Effector memory CD8-positive, alpha-beta T cell (primary cell): ENCODE measurements at regions not wholly inside any gene's neighbourhood (a gene's known extent, or its start where the extent isn't known, plus 50 kb on each side); places are given as distances from the start of the nearest gene placed in this dataset.

ENCODE experiments used
- ATAC-seq: fragments of 150-1000 bp; cut with Tn5 transposase; replicated peaks from 2 replicates; pipeline ENCODE4 v1.10.0; 2021; ENCODE audit warnings: mild to moderate bottlenecking, moderate library complexity
- DNase-seq, 3 experiments: peaks; one replicate each; pipeline ENCODE4 v3.0.0; 2021
- H3K27ac Mint-ChIP-seq, 2 donors: one replicate each; pipeline ENCODE4 v1.8.0; 2022; ENCODE audit warnings: mild to moderate bottlenecking in 2 of 2, mixed read lengths in 2 of 2, moderate library complexity in 2 of 2
- H3K27me3 Mint-ChIP-seq, 2 donors: one replicate each; pipeline ENCODE4 v1.8.0; 2022; ENCODE audit warnings: mixed read lengths in 2 of 2
- H3K36me3 Mint-ChIP-seq: one replicate; pipeline ENCODE4 v1.8.0; 2022; ENCODE audit warnings: mild to moderate bottlenecking, moderate library complexity, mixed read lengths; ENCODE audit not compliant: insufficient read depth
- H3K4me1 Mint-ChIP-seq, 2 donors: one replicate each; pipeline ENCODE4 v1.8.0; 2022; ENCODE audit warnings: low read depth in 2 of 2, mixed read lengths in 2 of 2
- H3K4me3 Mint-ChIP-seq, 2 donors: one replicate each; pipeline ENCODE4 v1.8.0; 2022; ENCODE audit warnings: mild to moderate bottlenecking in 2 of 2, mixed read lengths in 2 of 2, moderate library complexity in 2 of 2
- H3K9me3 Mint-ChIP-seq, 2 donors: one replicate each; pipeline ENCODE4 v1.8.0; 2022; ENCODE audit warnings: mixed read lengths in 2 of 2

GRCh38 chr1:220992705-220993052 lies 113.4 kb downstream of the HLX start:
- no peak for ATAC-seq
- no peak for DNase-seq
- Mint-ChIP-seq H3K27ac (no peak overlapping the region), H3K27me3 (no peaks in the 10 kb centered on the region), H3K4me1 (no peaks in the 10 kb centered on the region), H3K9me3 (peaks cover 0 to 8% of the 10 kb centered on the region in 2 donors), H3K4me3 (no peak overlapping the region), H3K36me3 (peaks cover 3% of the 10 kb centered on the region)

GRCh38 chr1:220994671-220995070 lies 115.4 kb downstream of the HLX start:
- peaks cover 3% of the 10 kb centered on the region for H3K36me3 Mint-ChIP-seq
- ATAC-seq (no peak), DNase-seq (no peak)
- no peak overlapping the region for H3K4me3 Mint-ChIP-seq
- no peak overlapping the region for H3K27ac Mint-ChIP-seq
- H3K4me1 Mint-ChIP-seq, result no peaks in the 10 kb centered on the region
- peaks cover 0 to 5% of the 10 kb centered on the region in 2 donors for H3K9me3 Mint-ChIP-seq
- H3K27me3 Mint-ChIP-seq, result no peaks in the 10 kb centered on the region

- Mint-ChIP-seq H3K27ac (no peak overlapping the region), H3K27me3 (no peaks in the 10 kb centered on the region), H3K4me3 (no peak overlapping the region), H3K36me3 (peaks cover 3% of the 10 kb centered on the region), H3K4me1 (no peaks in the 10 kb centered on the region), H3K9me3 (peaks cover 0 to 3% of the 10 kb centered on the region in 2 donors)
- no peak for ATAC-seq
- no peak for DNase-seq
Measured at GRCh38 chr1:220997791-220998190, 118.5 kb downstream of the HLX start.

- Mint-ChIP-seq H3K9me3 (peaks cover 0 to 3% of the 10 kb centered on the region in 2 donors), H3K4me1 (no peaks in the 10 kb centered on the region), H3K27ac (no peak overlapping the region), H3K36me3 (no peaks in the 10 kb centered on the region), H3K27me3 (no peaks in the 10 kb centered on the region), H3K4me3 (no peak overlapping the region)
- ATAC-seq (no peak), DNase-seq (no peak)
Measured at GRCh38 chr1:220999872-221000863, 120.9 kb downstream of the HLX start.

GRCh38 chr1:221001167-221001566 lies 121.9 kb downstream of the HLX start:
- ATAC-seq (no peak), DNase-seq (no peak)
- Mint-ChIP-seq H3K27ac (no peak overlapping the region), H3K9me3 (peaks cover 0 to 3% of the 10 kb centered on the region in 2 donors), H3K4me1 (no peaks in the 10 kb centered on the region), H3K36me3 (no peaks in the 10 kb centered on the region), H3K27me3 (no peaks in the 10 kb centered on the region), H3K4me3 (no peak overlapping the region)

- no peaks in the 10 kb centered on the region for H3K9me3 Mint-ChIP-seq
- H3K27ac Mint-ChIP-seq, result no peak overlapping the region
- DNase-seq, result no peak
- no peak for ATAC-seq
- no peaks in the 10 kb centered on the region for H3K36me3 Mint-ChIP-seq
- no peaks in the 10 kb centered on the region for H3K27me3 Mint-ChIP-seq
- no peaks in the 10 kb centered on the region for H3K4me1 Mint-ChIP-seq
- H3K4me3 Mint-ChIP-seq, result no peak overlapping the region
Measured at GRCh38 chr1:221002601-221003000, 123.4 kb downstream of the HLX start.

GRCh38 chr1:221011145-221011544 lies 131.9 kb downstream of the HLX start:
- Mint-ChIP-seq H3K4me1 (peaks cover 0 to 2% of the 10 kb centered on the region in 2 donors), H3K27me3 (no peaks in the 10 kb centered on the region), H3K36me3 (no peaks in the 10 kb centered on the region), H3K27ac (no peak overlapping the region), H3K9me3 (peaks cover 0 to 2% of the 10 kb centered on the region in 2 donors), H3K4me3 (no peak overlapping the region)
- DNase-seq (no peak), ATAC-seq (no peak)

- DNase-seq (no peak), ATAC-seq (no peak)
- no peaks in the 10 kb centered on the region for H3K27me3 Mint-ChIP-seq
- no peak overlapping the region for H3K27ac Mint-ChIP-seq
- H3K9me3 Mint-ChIP-seq, result peaks cover 0 to 2% of the 10 kb centered on the region in 2 donors
- H3K4me1 Mint-ChIP-seq, result peaks cover 0 to 2% of the 10 kb centered on the region in 2 donors
- H3K4me3 Mint-ChIP-seq, result no peak overlapping the region
- H3K36me3 Mint-ChIP-seq, result no peaks in the 10 kb centered on the region
Measured at GRCh38 chr1:221012120-221012519, 132.9 kb downstream of the HLX start.

GRCh38 chr1:221013691-221014660 lies 134.7 kb downstream of the HLX start:
- Mint-ChIP-seq H3K36me3 (no peaks in the 10 kb centered on the region), H3K4me1 (peaks cover 0 to 2% of the 10 kb centered on the region in 2 donors), H3K27ac (no peak overlapping the region), H3K9me3 (peaks cover 0 to 3% of the 10 kb centered on the region in 2 donors), H3K27me3 (no peaks in the 10 kb centered on the region), H3K4me3 (no peak overlapping the region)
- ATAC-seq (no peak), DNase-seq (no peak)

- Mint-ChIP-seq H3K4me1 (peaks cover 0 to 2% of the 10 kb centered on the region in 2 donors), H3K9me3 (peaks cover 0 to 3% of the 10 kb centered on the region in 2 donors), H3K4me3 (no peak overlapping the region), H3K36me3 (no peaks in the 10 kb centered on the region), H3K27me3 (no peaks in the 10 kb centered on the region), H3K27ac (no peak overlapping the region)
- ATAC-seq (no peak), DNase-seq (no peak)
Measured at GRCh38 chr1:221015159-221015790, 136.0 kb downstream of the HLX start.

- Mint-ChIP-seq H3K9me3 (peaks cover 0 to 5% of the 10 kb centered on the region in 2 donors), H3K4me1 (peaks cover 0 to 2% of the 10 kb centered on the region in 2 donors), H3K27ac (no peak overlapping the region), H3K27me3 (no peaks in the 10 kb centered on the region), H3K36me3 (no peaks in the 10 kb centered on the region), H3K4me3 (no peak overlapping the region)
- ATAC-seq (no peak), DNase-seq (no peak)
Measured at GRCh38 chr1:221016751-221017150, 137.5 kb downstream of the HLX start.

GRCh38 chr1:221018414-221018813 lies 139.2 kb downstream of the HLX start:
- no peak for ATAC-seq
- Mint-ChIP-seq H3K27me3 (no peaks in the 10 kb centered on the region), H3K4me1 (peaks cover 0 to 2% of the 10 kb centered on the region in 2 donors), H3K4me3 (no peak overlapping the region), H3K27ac (no peak overlapping the region), H3K9me3 (peaks cover 0 to 5% of the 10 kb centered on the region in 2 donors), H3K36me3 (no peaks in the 10 kb centered on the region)
- DNase-seq, result no peak

GRCh38 chr1:221022331-221022730 lies 143.1 kb downstream of the HLX start:
- peaks cover 0 to 8% of the 10 kb centered on the region in 2 donors for H3K9me3 Mint-ChIP-seq
- no peak for DNase-seq
- H3K4me3 Mint-ChIP-seq, result no peak overlapping the region
- no peak for ATAC-seq
- no peaks in the 10 kb centered on the region for H3K27me3 Mint-ChIP-seq
- no peaks in the 10 kb centered on the region for H3K36me3 Mint-ChIP-seq
- H3K27ac Mint-ChIP-seq, result no peak overlapping the region
- no peaks in the 10 kb centered on the region for H3K4me1 Mint-ChIP-seq
